ENCODE measurements at regions not wholly inside any gene's neighbourhood (a gene's known extent, or its start where the extent isn't known, plus 50 kb on each side); places are given as distances from the start of the nearest gene placed in this dataset.

GRCh38 chr16:64094181-64094965 is 1027.5 kb downstream of the CDH11 start:
- TF ChIP-seq, protein P1, sequence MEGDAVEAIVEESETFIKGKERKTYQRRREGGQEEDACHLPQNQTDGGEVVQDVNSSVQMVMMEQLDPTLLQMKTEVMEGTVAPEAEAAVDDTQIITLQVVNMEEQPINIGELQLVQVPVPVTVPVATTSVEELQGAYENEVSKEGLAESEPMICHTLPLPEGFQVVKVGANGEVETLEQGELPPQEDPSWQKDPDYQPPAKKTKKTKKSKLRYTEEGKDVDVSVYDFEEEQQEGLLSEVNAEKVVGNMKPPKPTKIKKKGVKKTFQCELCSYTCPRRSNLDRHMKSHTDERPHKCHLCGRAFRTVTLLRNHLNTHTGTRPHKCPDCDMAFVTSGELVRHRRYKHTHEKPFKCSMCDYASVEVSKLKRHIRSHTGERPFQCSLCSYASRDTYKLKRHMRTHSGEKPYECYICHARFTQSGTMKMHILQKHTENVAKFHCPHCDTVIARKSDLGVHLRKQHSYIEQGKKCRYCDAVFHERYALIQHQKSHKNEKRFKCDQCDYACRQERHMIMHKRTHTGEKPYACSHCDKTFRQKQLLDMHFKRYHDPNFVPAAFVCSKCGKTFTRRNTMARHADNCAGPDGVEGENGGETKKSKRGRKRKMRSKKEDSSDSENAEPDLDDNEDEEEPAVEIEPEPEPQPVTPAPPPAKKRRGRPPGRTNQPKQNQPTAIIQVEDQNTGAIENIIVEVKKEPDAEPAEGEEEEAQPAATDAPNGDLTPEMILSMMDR (IDR thresholded peaks at IDR 0.05; ENCODE audit: low read depth, low read length) = no peak
- TF ChIP-seq POLR2A (IDR thresholded peaks at IDR 0.05; ENCODE audit: extremely low read depth, insufficient read length) (no peak), MYC (IDR thresholded peaks at IDR 0.05; ENCODE audit: low read depth, low read length) (no peak), MAX (IDR thresholded peaks at IDR 0.05; ENCODE audit: low read depth, low read length) (no peak)
